PC-3 (cell line): ENCODE measurements at regions not wholly inside any gene's neighbourhood (a gene's known extent, or its start where the extent isn't known, plus 50 kb on each side); places are given as distances from the start of the nearest gene placed in this dataset.

Experiments used
- ATAC-seq: fragments of 200-7000 bp; cut with Tn5 transposase; 2 replicates; pipeline ENCODE4 v1.9.1; 2020; ENCODE audit warnings: mild to moderate bottlenecking, moderate library complexity
- BruUV-seq: library from RNA; stranded (reverse); fragments of 400-500 nt; replicated peaks from 2 replicates; lab custom pipeline; 2021; lab: Mats Ljungman, UMichigan
- CTCF ChIA-PET: fragments of 300-600 bp; sonication (Branson Sonifier 250); formaldehyde crosslinking; loops from one replicate; lab custom pipeline; 2022; ENCODE audit warnings: antibody characterized with exemption; lab: Charles Lee
- POLR2A ChIA-PET: fragments of 300-600 bp; sonication (Branson Sonifier 250); formaldehyde crosslinking; loops from one replicate; lab custom pipeline; 2022; ENCODE audit warnings: antibody characterized with exemption; ENCODE audit not compliant: unreplicated experiment; lab: Charles Lee
- DNase-seq: peaks from one replicate; pipeline ENCODE4 v3.0.0-alpha.2; 2015
- H2AFZ ChIP-seq: fragments of 300-600 bp; sonication (generic); 2 replicates; pipeline ENCODE4 v1.6.0; 2016; ENCODE audit warnings: antibody characterized with exemption, low read length
- H3F3A ChIP-seq: fragments of 300-600 bp; sonication (generic); one replicate; pipeline ENCODE4 v1.6.0; 2017; ENCODE audit warnings: antibody characterized with exemption, low read length, control low read depth, mild to moderate bottlenecking; ENCODE audit not compliant: unreplicated experiment
- H3K27ac ChIP-seq: fragments of 300-600 bp; sonication (generic); 2 replicates; pipeline ENCODE4 v1.5.1; 2016; ENCODE audit warnings: mild to moderate bottlenecking, low read length
- H3K27me3 ChIP-seq: fragments of 300-600 bp; sonication (generic); 2 replicates; pipeline ENCODE4 v1.6.1; 2016; ENCODE audit warnings: low read length, mixed read lengths
- H3K36me3 ChIP-seq: fragments of 300-600 bp; sonication (generic); 2 replicates; pipeline ENCODE4 v1.6.1; 2016; ENCODE audit warnings: low read depth, mixed run types, low read length, mixed read lengths
- H3K4me1 ChIP-seq: fragments of 300-600 bp; sonication (generic); 2 replicates; pipeline ENCODE4 v1.5.1; 2016; ENCODE audit warnings: low read length; ENCODE audit not compliant: insufficient read depth
- H3K4me2 ChIP-seq: fragments of 300-600 bp; sonication (generic); 2 replicates; pipeline ENCODE4 v1.6.0; 2016; ENCODE audit warnings: low read length
- H3K4me3 ChIP-seq: fragments of 300-600 bp; sonication (generic); 2 replicates; pipeline ENCODE4 v1.5.1; 2016; ENCODE audit warnings: mild to moderate bottlenecking, low read length, mixed read lengths
- H3K79me2 ChIP-seq: fragments of 300-600 bp; sonication (generic); 2 replicates; pipeline ENCODE4 v1.6.1; 2017; ENCODE audit warnings: low read length, mixed read lengths
- H3K9ac ChIP-seq: fragments of 300-600 bp; sonication (generic); 2 replicates; pipeline ENCODE4 v1.6.0; 2016; ENCODE audit warnings: mild to moderate bottlenecking, low read length
- H3K9me2 ChIP-seq: fragments of 300-600 bp; sonication (generic); replicated peaks from 2 replicates; pipeline ENCODE4 v1.6.1; 2016; ENCODE audit warnings: mixed run types, low read length, mixed read lengths
- H3K9me3 ChIP-seq: fragments of 300-600 bp; sonication (generic); 2 replicates; pipeline ENCODE4 v1.6.1; 2016; ENCODE audit warnings: low read length, mixed read lengths
- H4K20me1 ChIP-seq: fragments of 300-600 bp; sonication (generic); 2 replicates; pipeline ENCODE4 v1.6.1; 2016; ENCODE audit warnings: low read length, mixed read lengths
- CTCF ChIP-seq: fragments of 300-600 bp; sonication (generic); conservative IDR thresholded peaks from 2 replicates; pipeline ENCODE4 v1.5.1; 2017; ENCODE audit warnings: antibody characterized with exemption, low read depth, mild to moderate bottlenecking, low read length
- EZH2 ChIP-seq: fragments of 300-600 bp; sonication (generic); IDR thresholded peaks from one replicate; pipeline ENCODE4 v1.6.1; 2017; ENCODE audit warnings: antibody characterized with exemption, mild to moderate bottlenecking, low read length; ENCODE audit not compliant: unreplicated experiment
- EZH2phosphoT487 ChIP-seq: fragments of 300-600 bp; sonication (generic); IDR thresholded peaks from 2 replicates; pipeline ENCODE4 v1.6.1; 2018; ENCODE audit warnings: mild to moderate bottlenecking, antibody characterized with exemption, low read length, borderline replicate concordance
- intact Hi-C: fragments of 100-400 bp; cut with micrococcal nuclease; formaldehyde crosslinking; loops from 2 replicates; pipeline ENCODE4 v1.9.0; 2023

- no peaks in the 10 kb centered on the region for H3K36me3 ChIP-seq
- BruUV-seq: no TSS peak
- no peak overlapping the region for H3K9ac ChIP-seq
- H3K27me3 ChIP-seq: peaks cover 52% of the 10 kb centered on the region
- POLR2A ChIA-PET: no interaction called here
- no peak overlapping the region for H3K27ac ChIP-seq
- CTCF ChIA-PET: no interaction called here
- ATAC-seq: no peak
- no peaks in the 10 kb centered on the region for H3K4me1 ChIP-seq
- no peak overlapping the region for H2AFZ ChIP-seq
- no peaks in the 10 kb centered on the region for H3F3A ChIP-seq
- TF ChIP-seq EZH2: no peak
- no peak for TF ChIP-seq EZH2phosphoT487
- TF ChIP-seq CTCF: no peak
- H3K9me3 ChIP-seq: no peaks in the 10 kb centered on the region
- H3K4me2 ChIP-seq: no peak overlapping the region
- H4K20me1 ChIP-seq: no peaks in the 10 kb centered on the region
- no peak overlapping the region for H3K4me3 ChIP-seq
- no peaks in the 10 kb centered on the region for H3K9me2 ChIP-seq
- intact Hi-C loops: no loop called here
- H3K79me2 ChIP-seq: no peaks in the 10 kb centered on the region
- DNase-seq: no peak
Observed at GRCh38 chr12:105723494-105723893, 393.0 kb downstream of the C12orf75 start.

GRCh38 chr12:105724641-105725040 lies 394.1 kb downstream of the C12orf75 start:
- no peaks in the 10 kb centered on the region for H3K36me3 ChIP-seq
- no peak for DNase-seq
- no peaks in the 10 kb centered on the region for H4K20me1 ChIP-seq
- CTCF ChIA-PET: no interaction called here
- peaks cover 52% of the 10 kb centered on the region for H3K27me3 ChIP-seq
- no peak overlapping the region for H3K27ac ChIP-seq
- TF ChIP-seq CTCF (no peak), EZH2 (no peak), EZH2phosphoT487 (no peak)
- no peaks in the 10 kb centered on the region for H3K4me1 ChIP-seq
- H3K4me2 ChIP-seq: no peak overlapping the region
- no peaks in the 10 kb centered on the region for H3F3A ChIP-seq
- no peak overlapping the region for H3K9ac ChIP-seq
- no peaks in the 10 kb centered on the region for H3K9me3 ChIP-seq
- POLR2A ChIA-PET: interaction anchor here (0.5 kb wide), 1 partner anchor 163 kb away, joined by 3 read pairs; no protein-coding TSS in a partner anchor
- no peak overlapping the region for H2AFZ ChIP-seq
- BruUV-seq: no TSS peak
- no peak overlapping the region for H3K4me3 ChIP-seq
- H3K79me2 ChIP-seq: no peaks in the 10 kb centered on the region
- ATAC-seq: no peak
- H3K9me2 ChIP-seq: no peaks in the 10 kb centered on the region
- intact Hi-C loops: no loop called here

- Histone ChIP-seq H3K4me3 (no peak overlapping the region), H3K79me2 (no peaks in the 10 kb centered on the region), H3K36me3 (no peaks in the 10 kb centered on the region), H3K9me3 (no peaks in the 10 kb centered on the region), H3K27me3 (peaks cover 52% of the 10 kb centered on the region), H3F3A (no peaks in the 10 kb centered on the region), H2AFZ (no peak overlapping the region), H3K4me2 (no peak overlapping the region), H3K4me1 (no peaks in the 10 kb centered on the region), H3K27ac (no peak overlapping the region), H4K20me1 (no peaks in the 10 kb centered on the region), H3K9me2 (no peaks in the 10 kb centered on the region), H3K9ac (no peak overlapping the region)
- ChIA-PET CTCF (no interaction called here), POLR2A (interaction anchor here (0.5 kb wide), 1 partner anchor 163 kb away, joined by 3 read pairs; no protein-coding TSS in a partner anchor)
- DNase-seq (no peak), ATAC-seq (no peak)
- BruUV-seq: no TSS peak
- intact Hi-C loops: no loop called here
- TF ChIP-seq EZH2phosphoT487 (no peak), CTCF (no peak), EZH2 (no peak)
Observed at GRCh38 chr12:105725054-105725453, 394.6 kb downstream of the C12orf75 start.
